HG03442 (cell line): ENCODE measurements at regions not wholly inside any gene's neighbourhood (a gene's known extent, or its start where the extent isn't known, plus 50 kb on each side); places are given as distances from the start of the nearest gene placed in this dataset.

Source experiments
- ATAC-seq: cut with Tn5 transposase; IDR thresholded peaks from one replicate; pipeline ENCODE4 v1.9.1; 2021; ENCODE audit warnings: mild to moderate bottlenecking, moderate library complexity; ENCODE audit not compliant: unreplicated experiment

DNA sequence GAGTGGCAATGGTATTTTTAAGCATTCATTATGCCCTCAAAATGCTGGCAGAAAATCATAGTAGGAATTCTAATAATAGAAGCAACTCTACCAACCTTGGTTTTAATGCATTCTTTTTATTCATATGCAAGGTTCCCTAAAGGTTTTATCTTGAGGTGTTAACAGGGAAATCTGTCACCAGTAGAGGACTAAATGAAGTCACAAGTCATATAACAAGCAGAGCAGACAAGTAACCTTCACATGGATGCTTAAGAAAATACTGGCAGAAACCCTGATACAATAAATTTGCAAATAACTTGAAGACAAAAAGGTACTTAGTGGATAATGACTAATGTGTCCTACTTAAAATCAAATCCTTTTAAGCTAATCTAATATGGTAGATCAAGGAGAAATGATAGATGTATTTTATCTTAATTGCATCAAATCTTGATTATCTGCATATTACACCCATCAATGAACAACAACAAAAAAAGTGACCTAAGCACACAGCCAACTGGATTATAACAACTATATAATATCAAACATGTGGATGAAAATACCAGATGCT lies 73.3 kb downstream of the RFC3 start:
- ATAC-seq: no peak

GRCh38 chr13:33893559-33893958 lies 75.6 kb downstream of the RFC3 start:
- ATAC-seq: no peak

DNA sequence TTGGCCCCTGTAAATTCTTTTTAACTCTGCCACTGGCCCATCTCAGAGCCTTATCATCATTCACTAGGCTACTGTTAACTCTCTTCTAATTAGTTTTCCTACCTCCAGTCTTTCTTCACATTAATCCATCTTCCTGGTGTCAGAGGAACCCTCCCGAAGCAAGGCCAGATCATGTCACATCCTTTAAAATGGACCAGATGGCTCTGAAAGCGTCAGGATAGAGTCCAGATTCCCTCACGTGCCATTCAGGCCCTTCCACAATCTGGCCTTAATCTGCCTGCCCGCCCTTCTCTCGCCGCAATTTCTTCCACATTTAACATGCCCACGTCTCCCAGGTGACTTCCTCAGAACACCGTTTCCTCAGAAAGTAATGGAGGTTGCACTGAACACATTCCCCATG lies 86.5 kb downstream of the RFC3 start:
- ATAC-seq: no peak

DNA sequence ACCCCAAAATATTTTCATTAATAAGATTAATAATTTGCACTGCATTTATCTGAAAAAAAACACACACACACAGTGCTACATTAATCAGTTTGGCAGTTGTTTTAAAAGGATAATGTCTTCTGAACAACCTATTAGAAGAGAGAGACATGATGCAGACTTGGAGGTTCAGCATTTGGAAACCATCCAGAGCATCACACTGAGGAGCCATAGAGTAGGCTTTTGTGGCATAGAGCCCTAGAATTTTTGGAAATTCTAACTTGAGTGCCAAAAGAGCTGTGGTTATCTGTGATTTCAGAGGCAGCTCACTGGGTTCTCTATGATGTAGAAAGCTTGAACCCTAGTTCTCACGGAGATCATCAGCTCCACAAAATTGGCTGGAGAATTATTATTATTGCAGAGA lies 90.2 kb downstream of the RFC3 start:
- ATAC-seq: no peak

- no peak for ATAC-seq
Observed at GRCh38 chr13:33910255-33910654, 92.3 kb downstream of the RFC3 start.

DNA sequence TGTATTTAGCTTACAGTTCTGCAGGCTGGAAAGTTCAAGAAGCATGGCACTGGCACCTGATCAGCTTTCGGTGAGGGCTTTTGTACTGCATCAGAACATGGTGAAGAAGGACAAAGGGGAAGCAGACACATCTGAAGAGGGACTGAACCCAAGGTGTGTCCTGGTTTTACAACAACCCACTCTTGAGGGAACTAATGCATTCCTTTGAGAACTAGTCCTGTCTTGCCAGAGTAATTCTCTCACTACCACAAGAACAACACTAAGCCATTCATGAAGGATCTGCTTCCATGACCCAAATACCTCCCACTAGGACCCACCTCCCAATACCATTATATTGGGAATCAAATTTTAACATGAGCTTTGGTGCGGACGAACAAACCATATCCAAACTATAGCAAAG lies 93.6 kb downstream of the RFC3 start:
- ATAC-seq: no peak

GRCh38 chr13:33913829-33914228 lies 95.9 kb downstream of the RFC3 start:
- no peak for ATAC-seq

DNA sequence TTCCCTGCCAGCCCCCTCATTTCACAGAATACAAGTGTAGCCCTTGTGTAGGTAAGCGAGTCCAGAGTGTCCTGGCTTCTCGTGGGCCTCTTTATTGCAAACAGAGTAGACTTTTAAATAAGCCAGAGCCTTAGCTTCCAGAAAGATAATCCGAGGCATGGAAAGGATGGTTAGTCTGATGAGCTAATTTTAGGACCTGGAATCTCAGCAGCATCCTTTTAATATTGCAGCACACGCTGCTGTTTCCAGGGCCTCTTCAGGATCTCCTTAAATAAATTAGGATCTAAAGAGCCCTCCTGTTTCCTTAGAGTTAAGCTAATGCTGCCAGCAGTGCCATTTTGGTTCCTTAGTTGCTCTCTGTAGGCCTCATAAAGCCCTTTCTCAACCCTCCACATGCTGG lies 99.2 kb downstream of the RFC3 start:
- ATAC-seq: no peak

DNA sequence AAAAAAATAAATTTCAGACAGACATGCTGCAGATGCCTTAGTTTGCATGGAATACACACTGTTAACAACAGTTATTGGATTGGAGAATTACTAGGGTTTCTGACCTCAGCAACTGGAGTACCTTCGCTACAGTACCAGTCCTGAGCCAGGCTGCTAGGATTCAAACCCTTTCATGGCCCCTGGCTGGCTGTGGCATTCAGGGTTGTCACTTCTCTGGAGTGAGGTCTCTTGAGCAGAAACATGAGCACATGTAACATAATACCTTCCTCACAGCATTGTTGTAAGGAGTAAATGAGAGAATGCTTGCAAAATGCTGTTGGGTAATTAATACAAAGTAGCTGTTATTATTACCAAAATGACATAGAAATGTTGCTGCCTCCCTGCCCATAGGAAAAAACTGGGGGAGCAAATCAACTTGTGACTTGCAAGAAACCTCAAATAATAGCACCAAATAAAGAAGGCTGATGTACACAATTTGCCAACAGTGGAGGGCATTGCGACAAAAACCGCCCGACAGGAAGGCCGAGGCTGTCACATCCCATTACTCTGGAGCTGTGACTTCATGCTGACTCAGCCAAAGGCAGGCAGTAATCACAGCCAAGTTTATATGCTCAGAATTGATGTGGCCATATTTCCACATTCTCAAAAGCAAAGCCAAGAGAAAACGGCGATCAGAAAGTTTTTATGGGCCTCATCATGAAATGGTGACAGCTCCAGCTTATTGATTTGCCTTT lies 100.4 kb downstream of the RFC3 start:
- ATAC-seq: no peak

DNA sequence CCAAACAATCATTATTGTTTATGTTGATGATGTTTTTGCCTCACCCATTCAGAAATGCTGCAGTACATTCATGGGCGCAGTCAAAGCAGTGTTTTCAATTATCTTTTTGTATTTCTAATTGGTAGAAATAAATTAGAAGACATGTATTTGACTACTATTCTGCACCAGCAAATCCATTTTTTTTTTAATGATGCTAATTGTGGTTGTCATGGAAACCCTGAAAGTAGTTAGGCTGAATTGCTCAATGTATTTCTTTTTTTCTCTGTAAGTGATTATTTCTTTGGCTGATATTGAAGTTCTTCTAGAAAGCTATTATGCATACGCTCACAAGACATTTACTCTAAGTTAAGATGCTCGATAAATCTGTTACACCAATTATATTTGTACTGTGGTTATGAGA lies 101.2 kb downstream of the RFC3 start:
- no peak for ATAC-seq

GRCh38 chr13:33925563-33925962 lies 107.6 kb downstream of the RFC3 start:
- no peak for ATAC-seq

DNA sequence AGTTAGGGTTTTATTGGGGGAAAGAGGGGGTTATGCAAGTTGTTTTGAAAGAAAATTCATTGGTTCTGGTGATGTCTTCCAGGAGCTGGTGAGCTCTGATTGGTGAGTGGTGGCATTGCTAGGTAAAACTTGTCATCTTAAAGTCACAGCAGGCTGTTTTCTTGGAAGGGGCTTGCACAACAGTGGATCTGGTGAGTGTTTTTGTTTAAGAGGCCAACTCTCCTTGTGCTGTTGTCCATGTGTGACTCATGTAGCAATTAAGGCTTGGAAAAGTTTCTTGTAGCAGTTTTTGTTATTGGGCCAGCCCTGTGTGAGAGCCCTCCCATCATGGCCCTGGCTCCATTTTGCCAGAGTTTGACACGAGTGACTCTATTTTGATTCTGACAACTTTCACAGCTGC lies 109.4 kb downstream of the RFC3 start:
- ATAC-seq: no peak

- peak; percentile 52 for ATAC-seq
Observed at GRCh38 chr13:33931397-33932311, 113.7 kb downstream of the RFC3 start.

DNA sequence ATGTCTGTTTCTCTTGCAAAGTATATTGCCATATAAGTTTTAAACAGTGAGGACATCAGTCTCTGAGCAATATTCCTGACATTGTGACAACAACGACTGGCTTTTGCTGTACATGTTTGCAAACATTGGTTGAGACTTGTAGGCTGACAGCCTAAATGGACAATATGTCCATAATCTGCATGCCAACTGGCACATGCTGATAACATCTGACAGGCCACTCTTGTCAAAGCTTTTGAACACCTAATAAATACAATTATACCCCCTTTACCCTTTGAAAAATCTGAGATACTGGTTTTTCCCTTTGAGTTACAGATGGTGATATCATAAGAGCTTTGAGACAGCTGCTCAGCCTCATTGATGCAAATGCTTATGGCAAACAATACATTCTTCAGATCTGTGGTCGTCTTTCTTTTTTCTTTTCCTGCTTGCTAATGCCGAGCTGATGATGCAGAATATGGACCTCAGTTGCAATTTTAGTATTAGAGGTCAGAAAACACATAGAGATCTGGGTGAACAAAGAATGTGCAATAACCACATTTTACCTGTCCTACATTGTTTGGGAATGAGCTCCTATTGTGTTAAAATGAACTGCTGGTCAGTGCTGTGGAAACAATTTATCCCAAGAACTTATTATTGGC lies 114.9 kb downstream of the RFC3 start:
- no peak for ATAC-seq

- no peak for ATAC-seq
Observed at GRCh38 chr13:33933810-33934209, 115.9 kb downstream of the RFC3 start.

DNA sequence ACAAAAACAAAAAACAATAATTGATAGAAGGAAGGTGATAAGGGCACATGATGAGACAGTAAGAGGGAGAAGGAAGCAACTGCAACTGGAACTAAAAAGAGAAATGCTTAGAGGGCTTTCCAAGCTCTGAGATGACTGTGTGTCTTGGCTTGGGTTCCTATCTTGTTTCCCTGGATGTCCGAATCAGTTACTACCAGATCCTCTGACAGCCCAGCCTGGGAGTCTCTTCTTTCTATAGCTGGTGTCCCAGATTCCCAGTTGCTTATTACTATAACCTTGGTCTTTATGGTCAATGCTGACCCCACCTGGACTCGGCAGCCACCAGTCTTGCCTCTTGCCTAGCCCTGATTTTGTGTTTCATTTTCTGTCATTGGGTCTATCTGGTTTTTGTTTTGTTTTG lies 116.4 kb downstream of the RFC3 start:
- ATAC-seq: no peak

DNA sequence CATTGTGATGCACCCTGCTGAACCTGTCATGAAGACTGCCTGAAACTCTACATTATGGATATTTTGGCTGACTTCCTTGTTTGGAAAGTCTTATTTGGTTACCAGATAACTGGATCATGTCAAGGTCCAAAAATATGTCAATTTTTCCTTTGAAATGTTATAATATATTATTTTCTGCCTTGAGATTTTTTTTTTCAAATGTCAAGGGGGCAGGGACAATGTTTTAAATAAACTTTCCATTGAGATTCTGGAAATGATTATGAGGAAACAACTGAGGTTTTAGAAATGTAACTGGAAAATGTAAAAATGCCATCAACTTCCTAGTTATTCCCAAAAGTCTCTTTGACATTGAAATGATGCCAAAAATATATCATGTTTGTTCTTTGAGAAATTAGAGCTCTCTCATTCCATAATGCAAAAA lies 117.0 kb downstream of the RFC3 start:
- no peak for ATAC-seq

DNA sequence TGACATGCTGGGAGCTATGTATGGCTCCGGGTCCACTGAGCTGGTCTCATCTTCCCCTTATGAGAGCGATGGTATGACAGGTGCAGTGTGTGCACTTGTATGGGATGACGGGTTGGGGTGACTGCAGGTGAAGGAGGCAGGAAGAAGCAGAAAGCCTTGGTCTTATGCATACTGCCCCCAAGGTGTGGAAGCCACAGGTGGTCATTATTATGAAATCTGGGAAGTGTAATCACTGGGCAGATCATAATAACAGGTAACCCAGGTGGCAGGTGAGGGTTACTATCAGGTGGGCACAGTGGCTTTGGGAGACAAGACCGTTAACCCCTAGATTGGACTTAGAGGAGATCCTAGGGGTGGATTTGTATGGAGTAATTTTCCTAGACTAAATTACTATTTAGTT lies 118.0 kb downstream of the RFC3 start:
- ATAC-seq: no peak

GRCh38 chr13:33937373-33938098 lies 119.6 kb downstream of the RFC3 start:
- no peak for ATAC-seq

DNA sequence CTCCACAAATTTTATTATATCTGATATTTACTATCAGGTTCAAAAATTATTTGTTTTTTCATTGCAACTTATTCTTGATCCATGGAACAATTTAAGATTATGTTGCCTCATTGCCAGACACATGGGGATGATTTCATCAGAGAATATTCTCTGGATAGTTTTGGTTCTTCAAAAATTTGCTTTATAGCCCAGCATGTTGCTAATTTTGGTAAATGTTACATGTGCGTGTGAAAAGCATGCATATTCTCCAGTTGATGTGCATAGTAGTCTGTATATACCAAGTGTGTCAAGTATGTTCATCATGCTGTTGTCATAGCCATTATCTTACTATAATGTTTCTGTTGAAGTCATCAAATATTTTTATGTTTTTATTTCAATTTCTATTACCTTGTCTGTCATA lies 122.3 kb downstream of the RFC3 start:
- ATAC-seq: no peak

DNA sequence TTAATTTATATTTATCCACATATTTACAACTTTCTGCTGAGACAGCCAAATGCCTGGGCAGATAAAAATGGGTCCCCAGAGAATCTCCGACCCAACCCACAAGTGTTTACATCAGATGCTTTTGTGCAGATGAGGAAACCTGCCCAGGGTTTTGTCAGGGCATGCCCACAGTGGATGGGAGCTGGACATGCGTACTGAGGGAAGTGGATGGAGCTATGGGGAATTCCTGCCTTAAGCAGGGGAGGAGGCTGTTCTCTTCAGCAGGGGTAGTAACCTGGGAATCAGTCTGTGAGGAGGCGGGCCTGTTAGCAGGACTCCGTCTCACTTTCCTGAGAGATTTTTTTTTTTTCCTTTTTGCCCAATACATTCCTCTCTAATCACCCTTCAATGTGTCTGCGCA lies 122.9 kb downstream of the RFC3 start:
- ATAC-seq: no peak
